Gastroesophageal sphincter (tissue), 2 donors: ENCODE measurements at regions not wholly inside any gene's neighbourhood (a gene's known extent, or its start where the extent isn't known, plus 50 kb on each side); places are given as distances from the start of the nearest gene placed in this dataset.
"Not testable (repeated sequence)": the region's sequence is repeated elsewhere in the genome, so short reads cannot be mapped to it uniquely, and the experiment has no call there.

ENCODE experiments used
- EP300 ChIP-seq: sonication (generic); formaldehyde crosslinking; IDR thresholded peaks from one replicate; pipeline ENCODE4 v1.6.1; 2017; ENCODE audit warnings: antibody characterized with exemption, mild to moderate bottlenecking
- POLR2A ChIP-seq, 2 donors: fragments of 450-650 bp; IDR thresholded peaks; one replicate each; pipeline ENCODE4 v1.6.1; 2017; ENCODE audit warnings: antibody characterized with exemption in 2 of 2, mild to moderate bottlenecking in 2 of 2, moderate library complexity in 1 of 2
- POLR2AphosphoS5 ChIP-seq: sonication (generic); formaldehyde crosslinking; IDR thresholded peaks from one replicate; pipeline ENCODE4 v1.6.1; 2017; ENCODE audit warnings: antibody characterized with exemption

GRCh38 chr19:56981440-56981839 is 138.3 kb upstream of the USP29 start:
- not testable (repeated sequence) for TF ChIP-seq POLR2AphosphoS5; EP300; POLR2A (IDR thresholded peaks at IDR 0.05)
